ENCODE measurements at regions not wholly inside any gene's neighbourhood (a gene's known extent, or its start where the extent isn't known, plus 50 kb on each side); places are given as distances from the start of the nearest gene placed in this dataset.

DNA sequence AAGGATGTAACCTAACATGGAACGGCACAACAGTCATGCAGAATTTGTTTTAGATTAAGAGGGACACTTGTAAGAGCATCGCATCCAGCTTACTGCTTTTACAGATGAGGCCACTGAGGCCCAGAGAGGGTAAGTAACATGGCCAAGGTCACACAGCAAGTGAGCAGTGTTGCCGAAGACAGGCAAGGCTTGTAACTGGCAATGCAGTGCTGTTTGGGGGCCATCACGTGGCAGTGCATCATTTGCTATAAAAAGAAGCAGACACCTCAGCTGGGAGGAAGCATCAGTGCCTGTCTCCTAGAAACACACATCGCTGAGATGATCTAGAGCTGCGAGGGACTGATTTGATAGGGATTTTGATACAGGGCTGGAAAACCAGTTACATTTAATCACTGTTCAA, 108.2 kb upstream of the PROK2 start:
- CTCF ChIA-PET, result no interaction called here
- BruUV-seq (replicated peaks), result no TSS peak

DNA sequence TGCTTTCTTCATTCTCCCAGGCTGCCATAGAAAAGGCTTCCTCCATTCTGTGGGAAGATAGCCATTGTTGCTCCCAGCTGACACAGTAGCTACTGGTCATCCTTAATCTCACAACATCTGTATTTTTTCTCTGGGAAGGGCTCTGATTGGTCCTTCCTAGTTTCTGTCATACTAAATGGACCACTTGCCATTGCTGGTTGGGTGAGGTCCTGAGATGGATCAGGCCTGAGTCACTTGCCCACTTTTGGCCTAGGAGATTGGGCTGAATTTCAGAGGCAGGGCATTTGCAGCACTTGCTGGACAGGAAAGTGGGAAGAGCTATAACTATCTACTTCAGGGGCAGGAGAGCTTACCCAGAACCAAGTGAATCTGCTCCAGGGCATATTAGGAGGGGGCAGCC, 106.5 kb upstream of the PROK2 start:
- CTCF ChIA-PET, result no interaction called here
- no peak for DNase-seq (ENCODE audit: low read depth, low spot score)

More for the DNA sequence above, 108.2 kb upstream of the PROK2 start:
- ATAC-seq (no peak), DNase-seq (ENCODE audit: low read depth, low spot score) (no peak)
- Histone ChIP-seq H3K9me3 (ENCODE audit: control insufficient read depth, insufficient read depth, low read depth, low read length) (no peaks in the 10 kb centered on the region), H3K36me3 (ENCODE audit: control insufficient read depth, insufficient read depth, low read length) (no peaks in the 10 kb centered on the region), H3K4me1 (ENCODE audit: control insufficient read depth, insufficient read depth, low read length) (no peaks in the 10 kb centered on the region), H3K27me3 (ENCODE audit: control insufficient read depth, insufficient read depth, low read length) (no peaks in the 10 kb centered on the region), H3K27ac (ENCODE audit: low read length) (no peak overlapping the region), H3K4me3 (ENCODE audit: low read depth in 2 of 2, low read length in 2 of 2) (no peak overlapping the region)
- in situ Hi-C loops (cut with HindIII; ENCODE audit: low pct_unique_long_range_greater_than_20kb, low sequenced_read_pairs) (no loop called here), intact Hi-C loops (cut with micrococcal nuclease; ENCODE audit: unreplicated experiment) (no loop called here)
- no peak for TF ChIP-seq POLR2AphosphoS5 (IDR thresholded peaks at IDR 0.05; ENCODE audit: low read depth, low read length)
- TF ChIP-seq, protein P1, sequence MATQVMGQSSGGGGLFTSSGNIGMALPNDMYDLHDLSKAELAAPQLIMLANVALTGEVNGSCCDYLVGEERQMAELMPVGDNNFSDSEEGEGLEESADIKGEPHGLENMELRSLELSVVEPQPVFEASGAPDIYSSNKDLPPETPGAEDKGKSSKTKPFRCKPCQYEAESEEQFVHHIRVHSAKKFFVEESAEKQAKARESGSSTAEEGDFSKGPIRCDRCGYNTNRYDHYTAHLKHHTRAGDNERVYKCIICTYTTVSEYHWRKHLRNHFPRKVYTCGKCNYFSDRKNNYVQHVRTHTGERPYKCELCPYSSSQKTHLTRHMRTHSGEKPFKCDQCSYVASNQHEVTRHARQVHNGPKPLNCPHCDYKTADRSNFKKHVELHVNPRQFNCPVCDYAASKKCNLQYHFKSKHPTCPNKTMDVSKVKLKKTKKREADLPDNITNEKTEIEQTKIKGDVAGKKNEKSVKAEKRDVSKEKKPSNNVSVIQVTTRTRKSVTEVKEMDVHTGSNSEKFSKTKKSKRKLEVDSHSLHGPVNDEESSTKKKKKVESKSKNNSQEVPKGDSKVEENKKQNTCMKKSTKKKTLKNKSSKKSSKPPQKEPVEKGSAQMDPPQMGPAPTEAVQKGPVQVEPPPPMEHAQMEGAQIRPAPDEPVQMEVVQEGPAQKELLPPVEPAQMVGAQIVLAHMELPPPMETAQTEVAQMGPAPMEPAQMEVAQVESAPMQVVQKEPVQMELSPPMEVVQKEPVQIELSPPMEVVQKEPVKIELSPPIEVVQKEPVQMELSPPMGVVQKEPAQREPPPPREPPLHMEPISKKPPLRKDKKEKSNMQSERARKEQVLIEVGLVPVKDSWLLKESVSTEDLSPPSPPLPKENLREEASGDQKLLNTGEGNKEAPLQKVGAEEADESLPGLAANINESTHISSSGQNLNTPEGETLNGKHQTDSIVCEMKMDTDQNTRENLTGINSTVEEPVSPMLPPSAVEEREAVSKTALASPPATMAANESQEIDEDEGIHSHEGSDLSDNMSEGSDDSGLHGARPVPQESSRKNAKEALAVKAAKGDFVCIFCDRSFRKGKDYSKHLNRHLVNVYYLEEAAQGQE (IDR thresholded peaks at IDR 0.05; ENCODE audit: insufficient read depth in 1 of 2, low read depth in 2 of 2, low read length in 1 of 2), result no peak
- no peak for TF ChIP-seq SIN3A (IDR thresholded peaks at IDR 0.05; ENCODE audit: borderline replicate concordance, insufficient read depth, low read depth, low read length)
- no peak for TF ChIP-seq TCF7L2 (IDR thresholded peaks at IDR 0.05; ENCODE audit: low read depth, low read length)
- TF ChIP-seq, protein P2, sequence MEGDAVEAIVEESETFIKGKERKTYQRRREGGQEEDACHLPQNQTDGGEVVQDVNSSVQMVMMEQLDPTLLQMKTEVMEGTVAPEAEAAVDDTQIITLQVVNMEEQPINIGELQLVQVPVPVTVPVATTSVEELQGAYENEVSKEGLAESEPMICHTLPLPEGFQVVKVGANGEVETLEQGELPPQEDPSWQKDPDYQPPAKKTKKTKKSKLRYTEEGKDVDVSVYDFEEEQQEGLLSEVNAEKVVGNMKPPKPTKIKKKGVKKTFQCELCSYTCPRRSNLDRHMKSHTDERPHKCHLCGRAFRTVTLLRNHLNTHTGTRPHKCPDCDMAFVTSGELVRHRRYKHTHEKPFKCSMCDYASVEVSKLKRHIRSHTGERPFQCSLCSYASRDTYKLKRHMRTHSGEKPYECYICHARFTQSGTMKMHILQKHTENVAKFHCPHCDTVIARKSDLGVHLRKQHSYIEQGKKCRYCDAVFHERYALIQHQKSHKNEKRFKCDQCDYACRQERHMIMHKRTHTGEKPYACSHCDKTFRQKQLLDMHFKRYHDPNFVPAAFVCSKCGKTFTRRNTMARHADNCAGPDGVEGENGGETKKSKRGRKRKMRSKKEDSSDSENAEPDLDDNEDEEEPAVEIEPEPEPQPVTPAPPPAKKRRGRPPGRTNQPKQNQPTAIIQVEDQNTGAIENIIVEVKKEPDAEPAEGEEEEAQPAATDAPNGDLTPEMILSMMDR (IDR thresholded peaks at IDR 0.05), result no peak
- POLR2A ChIA-PET, result no interaction called here

More for the DNA sequence above, 106.5 kb upstream of the PROK2 start:
- POLR2A ChIA-PET, result no interaction called here
- H3K9me3 ChIP-seq (ENCODE audit: control insufficient read depth, insufficient read depth, low read depth, low read length), result no peaks in the 10 kb centered on the region
- no peaks in the 10 kb centered on the region for H3K4me1 ChIP-seq (ENCODE audit: control insufficient read depth, insufficient read depth, low read length)
- H3K4me3 ChIP-seq (ENCODE audit: low read depth in 2 of 2, low read length in 2 of 2), result no peak overlapping the region
- no peak for ATAC-seq
- no peaks in the 10 kb centered on the region for H3K36me3 ChIP-seq (ENCODE audit: control insufficient read depth, insufficient read depth, low read length)
- intact Hi-C loops (cut with micrococcal nuclease; ENCODE audit: unreplicated experiment), result no loop called here
- no peaks in the 10 kb centered on the region; the same call in 1 of the 2 replicates for H3K27me3 ChIP-seq (ENCODE audit: control insufficient read depth, insufficient read depth, low read length)
- H3K27ac ChIP-seq (ENCODE audit: low read length), result no peak overlapping the region
- in situ Hi-C loops (cut with HindIII; ENCODE audit: low pct_unique_long_range_greater_than_20kb, low sequenced_read_pairs), result no loop called here
- BruUV-seq (replicated peaks), result no TSS peak
- TF ChIP-seq TCF7L2 (IDR thresholded peaks at IDR 0.05; ENCODE audit: low read depth, low read length) (no peak), SIN3A (IDR thresholded peaks at IDR 0.05; ENCODE audit: borderline replicate concordance, insufficient read depth, low read depth, low read length) (no peak), POLR2AphosphoS5 (IDR thresholded peaks at IDR 0.05; ENCODE audit: low read depth, low read length) (no peak)
- TF ChIP-seq, protein P1 (IDR thresholded peaks at IDR 0.05; ENCODE audit: insufficient read depth in 1 of 2, low read depth in 2 of 2, low read length in 1 of 2), result no peak
- TF ChIP-seq, protein P2 (IDR thresholded peaks at IDR 0.05), result no peak
